WTC11 (cell line): ENCODE measurements at regions not wholly inside any gene's neighbourhood (a gene's known extent, or its start where the extent isn't known, plus 50 kb on each side); places are given as distances from the start of the nearest gene placed in this dataset.

Experiments used
- ATAC-seq: fragments of 200-7000 bp; cut with Tn5 transposase; 2 replicates; pipeline ENCODE4 v1.10.0; 2021; ENCODE audit warnings: mild to moderate bottlenecking, moderate library complexity
- CTCF ChIA-PET: fragments of 300-600 bp; sonication (Branson Sonifier 250); formaldehyde crosslinking; loops from one replicate; lab custom pipeline; 2021; ENCODE audit warnings: antibody characterized with exemption; lab: Charles Lee
- POLR2A ChIA-PET: fragments of 350-600 bp; sonication (Branson Sonifier 250); formaldehyde crosslinking; loops from one replicate; lab custom pipeline; 2021; ENCODE audit warnings: antibody characterized with exemption; lab: Charles Lee
- DNase-seq: peaks from one replicate; pipeline ENCODE4 v3.0.0; 2021; ENCODE audit warnings: low spot score
- H3K27ac Mint-ChIP-seq: 2 replicates; pipeline ENCODE4 v1.8.0; 2021; ENCODE audit warnings: mixed read lengths
- H3K27me3 Mint-ChIP-seq: 2 replicates; pipeline ENCODE4 v1.8.0; 2021; ENCODE audit warnings: low read depth, mild to moderate bottlenecking, moderate library complexity, mixed read lengths
- H3K36me3 Mint-ChIP-seq: 2 replicates; pipeline ENCODE4 v1.8.0; 2021; ENCODE audit warnings: mixed read lengths
- H3K4me1 Mint-ChIP-seq: 2 replicates; pipeline ENCODE4 v1.8.0; 2022; ENCODE audit warnings: mixed read lengths
- H3K4me3 Mint-ChIP-seq: 2 replicates; pipeline ENCODE4 v1.8.0; 2021; ENCODE audit warnings: mild to moderate bottlenecking, moderate library complexity, mixed read lengths
- H3K9me3 Mint-ChIP-seq: 2 replicates; pipeline ENCODE4 v1.8.0; 2021; ENCODE audit warnings: mixed read lengths
- AR ChIP-seq: fragments of 250-450 bp; sonication (Bioruptor Pico); IDR thresholded peaks from 2 replicates; pipeline ENCODE4 v1.9.0; 2021; ENCODE audit warnings: mild to moderate bottlenecking
- ARID4B ChIP-seq: sonication (generic); formaldehyde crosslinking; IDR thresholded peaks from 2 replicates; pipeline ENCODE4 v1.8.0; 2023; ENCODE audit warnings: missing genetic modification reagents, mild to moderate bottlenecking, borderline replicate concordance
- CTCF ChIP-seq: fragments of 200-600 bp; IDR thresholded peaks from 2 replicates; pipeline ENCODE4 v1.8.0; 2022; ENCODE audit warnings: antibody characterized with exemption
- EMX1 ChIP-seq: fragments of 250-450 bp; sonication (Bioruptor Pico); IDR thresholded peaks from 2 replicates; pipeline ENCODE4 v1.8.0; 2021; ENCODE audit warnings: mild to moderate bottlenecking
- ERG ChIP-seq: fragments of 250-450 bp; sonication (Bioruptor Pico); IDR thresholded peaks from 2 replicates; pipeline ENCODE4 v1.8.0; 2021; ENCODE audit warnings: mild to moderate bottlenecking
- ESRRA ChIP-seq: sonication (generic); formaldehyde crosslinking; IDR thresholded peaks from 2 replicates; pipeline ENCODE4 v1.8.1; 2022; ENCODE audit warnings: mild to moderate bottlenecking, missing genetic modification reagents, borderline replicate concordance
- NR2C2 ChIP-seq: sonication (generic); formaldehyde crosslinking; IDR thresholded peaks from 2 replicates; pipeline ENCODE4 v1.8.0; 2022; ENCODE audit warnings: mild to moderate bottlenecking, missing genetic modification reagents
- SMAD3 ChIP-seq: sonication (generic); formaldehyde crosslinking; IDR thresholded peaks from 2 replicates; pipeline ENCODE4 v1.8.0; 2022; ENCODE audit warnings: missing genetic modification reagents, mild to moderate bottlenecking, borderline replicate concordance
- ZNF416 ChIP-seq: fragments of 250-450 bp; sonication (Bioruptor Pico); IDR thresholded peaks from 2 replicates; pipeline ENCODE4 v1.9.0; 2021; ENCODE audit warnings: mild to moderate bottlenecking, inconsistent platforms
- ZNF425 ChIP-seq: fragments of 250-450 bp; sonication (Bioruptor Pico); conservative IDR thresholded peaks from 2 replicates; pipeline ENCODE4 v1.9.0; 2021; ENCODE audit warnings: mild to moderate bottlenecking
- ZNF532 ChIP-seq: fragments of 250-450 bp; sonication (Bioruptor Pico); IDR thresholded peaks from 2 replicates; pipeline ENCODE4 v1.9.0; 2021; ENCODE audit warnings: mild to moderate bottlenecking, borderline replicate concordance

- peak; percentile 98 for TF ChIP-seq AR
- TF ChIP-seq ARID4B (CRISPR knock-in tag): peak; percentile 38; the same call in 1 of the 2 replicates
- TF ChIP-seq NR2C2: no peak; the same call in 1 of the 2 replicates
- 0 out of 2 replicates have a peak, but pooled peaks have one; percentile 19 for TF ChIP-seq SMAD3 (CRISPR knock-in tag)
- TF ChIP-seq CTCF: no peak
- TF ChIP-seq ZNF416 (CRISPR knock-in tag): peak; percentile 99
- TF ChIP-seq, all 79 proteins: peak for 32
Observed at GRCh38 chr6:26240157-26241032, 124.6 kb upstream of the BTN3A2 start (continued).

GRCh38 chr6:26241033-26241895 is 123.7 kb upstream of the BTN3A2 start:
- Mint-ChIP-seq H3K9me3 (no peaks in the 10 kb centered on the region), H3K4me1 (peaks cover 42% of the 10 kb centered on the region), H3K27ac (peak overlapping the region; percentile 98), H3K4me3 (peak overlapping the region; percentile 75), H3K36me3 (no peaks in the 10 kb centered on the region), H3K27me3 (no peaks in the 10 kb centered on the region; the same call in 1 of the 2 replicates)
- DNase-seq (no peak), ATAC-seq (peak; percentile 9)
- CTCF ChIA-PET: interaction anchor here (0.6 to 1.3 kb wide), 3 partner anchors 9 to 28 kb away, joined by 3 to 4 read pairs (median 3); a partner anchor contains a TSS
- POLR2A ChIA-PET: interaction anchor here (0.5 to 6.4 kb wide), 24 partner anchors 8 to 1647 kb away, joined by 3 to 97 read pairs (median 5); a partner anchor contains a TSS
- TF ChIP-seq EMX1 (peak; percentile 88), ERG (CRISPR knock-in tag) (peak; percentile 89; the same call in 1 of the 2 replicates), ZNF532 (CRISPR knock-in tag) (peak; percentile 3; the same call in 1 of the 2 replicates), ZNF425 (CRISPR knock-in tag) (peak; percentile 89), ESRRA (CRISPR knock-in tag) (no peak)
